ENCODE measurements at regions not wholly inside any gene's neighbourhood (a gene's known extent, or its start where the extent isn't known, plus 50 kb on each side); places are given as distances from the start of the nearest gene placed in this dataset.
"Not testable (repeated sequence)": the region's sequence is repeated elsewhere in the genome, so short reads cannot be mapped to it uniquely, and the experiment has no call there.

DNA sequence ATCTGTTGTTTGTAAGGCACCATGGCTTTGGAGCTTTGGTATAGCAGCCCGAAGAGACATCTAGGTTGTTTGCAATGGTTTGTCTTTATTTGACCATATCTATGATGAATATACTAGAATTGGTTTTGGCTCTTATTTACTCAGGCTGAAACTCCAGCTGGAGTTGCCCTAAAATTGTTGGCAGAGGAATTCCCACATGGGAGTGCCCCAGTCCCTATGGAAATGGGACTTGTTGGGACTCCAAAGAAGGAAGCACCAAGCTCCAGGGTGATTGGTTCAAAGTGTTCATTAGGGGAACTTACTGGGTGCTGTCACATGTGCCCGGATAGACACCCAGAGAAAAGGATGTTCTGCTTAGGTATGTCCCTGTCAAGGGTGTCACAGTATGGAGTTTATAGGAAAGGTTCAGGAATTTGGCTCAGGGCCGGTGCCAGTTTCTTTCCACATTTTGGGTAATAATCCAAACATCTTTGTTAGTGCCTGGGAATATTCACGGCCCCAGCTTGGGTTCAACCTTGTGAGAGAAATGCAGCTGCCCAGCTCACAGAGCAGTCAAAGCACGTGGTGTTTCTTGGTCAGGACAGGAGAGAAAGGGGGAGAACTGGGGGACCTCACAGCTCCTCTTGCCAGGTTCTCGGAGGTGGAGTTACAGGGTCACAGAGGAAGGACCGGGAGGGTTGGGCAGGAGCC lies 123.5 kb upstream of the ZSWIM2 start:
- no peak overlapping the region for H3K27ac Mint-ChIP-seq
- no peak overlapping the region for H3K4me3 Mint-ChIP-seq
- no peak for ATAC-seq
- no peak for DNase-seq (ENCODE audit: low spot score)
- H3K4me1 Mint-ChIP-seq (ENCODE audit: low read depth in 2 of 2): no peaks in the 10 kb centered on the region
- no peaks in the 10 kb centered on the region for H3K36me3 Mint-ChIP-seq
- H3K27me3 Mint-ChIP-seq: no peaks in the 10 kb centered on the region
- H3K9me3 Mint-ChIP-seq: peaks cover 4% of the 10 kb centered on the region

DNA sequence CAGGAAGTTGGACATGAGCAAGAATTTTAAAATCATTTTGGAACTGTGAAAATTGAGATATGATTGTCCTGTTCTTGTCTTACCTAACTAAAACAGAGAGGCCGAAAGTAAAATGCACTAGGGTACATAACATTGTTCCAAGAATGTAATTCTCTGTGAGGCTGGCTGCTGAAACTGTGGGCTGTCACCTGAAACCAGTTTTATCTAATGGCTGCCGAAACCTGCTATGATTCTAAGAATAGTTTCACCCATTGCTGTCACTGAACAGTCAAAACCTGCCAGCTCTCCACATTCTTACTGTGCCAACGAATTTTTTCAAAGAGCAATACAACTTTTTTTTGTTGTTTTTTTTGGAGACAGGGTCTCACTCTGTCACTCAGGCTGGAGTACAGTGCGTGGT lies 119.3 kb upstream of the ZSWIM2 start:
- no peak for DNase-seq (ENCODE audit: low spot score)
- H3K4me3 Mint-ChIP-seq: no peak overlapping the region
- H3K27ac Mint-ChIP-seq: no peak overlapping the region
- ATAC-seq: no peak
- no peaks in the 10 kb centered on the region for H3K36me3 Mint-ChIP-seq
- no peaks in the 10 kb centered on the region for H3K4me1 Mint-ChIP-seq (ENCODE audit: low read depth in 2 of 2)
- peaks cover 4% of the 10 kb centered on the region for H3K9me3 Mint-ChIP-seq
- no peaks in the 10 kb centered on the region for H3K27me3 Mint-ChIP-seq

DNA sequence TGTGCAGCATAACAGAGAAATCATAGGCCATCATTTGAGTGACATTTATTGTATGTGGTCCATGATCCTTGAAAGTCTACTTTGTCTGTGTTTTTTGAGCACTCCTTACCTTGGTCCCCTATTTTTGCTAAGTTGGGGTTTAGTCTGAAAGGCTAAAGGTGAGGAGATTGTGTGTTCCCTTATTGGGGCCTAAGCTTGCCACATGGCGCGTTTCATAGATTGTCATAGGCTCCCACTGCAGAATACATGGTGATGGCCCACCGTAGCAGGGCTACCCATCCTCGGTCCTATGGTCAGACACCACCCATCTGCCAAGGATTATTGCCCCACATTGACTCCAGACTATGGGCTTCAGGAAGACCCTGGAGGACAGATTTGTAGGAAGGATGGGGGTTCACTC lies 117.0 kb upstream of the ZSWIM2 start:
- H3K36me3 Mint-ChIP-seq: no peaks in the 10 kb centered on the region
- peaks cover 4% of the 10 kb centered on the region for H3K9me3 Mint-ChIP-seq
- no peaks in the 10 kb centered on the region for H3K27me3 Mint-ChIP-seq
- H3K27ac Mint-ChIP-seq: no peak overlapping the region
- DNase-seq (ENCODE audit: low spot score): no peak
- ATAC-seq: no peak
- H3K4me3 Mint-ChIP-seq: no peak overlapping the region
- no peaks in the 10 kb centered on the region for H3K4me1 Mint-ChIP-seq (ENCODE audit: low read depth in 2 of 2)

DNA sequence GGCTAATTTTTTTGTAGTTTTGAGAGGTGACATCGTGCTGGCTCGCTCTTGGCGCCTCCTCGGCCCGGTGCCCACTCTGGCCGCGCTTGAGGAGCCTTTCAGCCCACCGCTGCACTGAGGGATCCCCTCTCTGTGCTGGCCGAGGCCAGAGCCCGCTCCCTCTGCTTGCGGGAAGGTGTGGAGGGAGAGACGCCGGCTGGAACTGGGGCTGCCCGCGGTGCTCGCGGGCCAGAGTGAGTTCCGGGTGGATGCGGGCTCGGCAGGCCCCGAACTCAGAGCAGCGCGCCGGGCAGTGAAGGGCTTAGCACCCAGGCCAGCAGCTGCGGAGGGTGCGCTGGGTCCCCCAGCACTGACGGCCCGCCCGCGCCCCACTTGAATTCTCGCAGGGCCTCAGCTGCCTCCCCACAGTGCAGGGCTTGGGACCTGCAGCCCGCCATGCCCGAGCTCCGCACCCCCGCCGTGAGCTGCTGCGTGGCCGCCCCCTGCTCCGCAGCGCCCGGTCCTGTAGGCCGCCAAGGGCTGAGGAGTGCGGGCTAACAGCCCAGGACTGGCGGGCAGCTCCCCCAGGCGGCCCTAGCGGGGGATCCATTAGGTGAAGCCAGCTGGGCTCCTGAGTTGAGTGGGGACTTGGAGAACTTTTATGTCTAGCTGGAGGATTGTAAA lies 113.2 kb upstream of the ZSWIM2 start:
- Mint-ChIP-seq H3K36me3 (no peaks in the 10 kb centered on the region), H3K9me3 (no peaks in the 10 kb centered on the region), H3K27ac (no peak overlapping the region), H3K4me1 (ENCODE audit: low read depth in 2 of 2) (no peaks in the 10 kb centered on the region), H3K4me3 (no peak overlapping the region), H3K27me3 (no peaks in the 10 kb centered on the region)
- DNase-seq (ENCODE audit: low spot score) (no peak), ATAC-seq (no peak)

DNA sequence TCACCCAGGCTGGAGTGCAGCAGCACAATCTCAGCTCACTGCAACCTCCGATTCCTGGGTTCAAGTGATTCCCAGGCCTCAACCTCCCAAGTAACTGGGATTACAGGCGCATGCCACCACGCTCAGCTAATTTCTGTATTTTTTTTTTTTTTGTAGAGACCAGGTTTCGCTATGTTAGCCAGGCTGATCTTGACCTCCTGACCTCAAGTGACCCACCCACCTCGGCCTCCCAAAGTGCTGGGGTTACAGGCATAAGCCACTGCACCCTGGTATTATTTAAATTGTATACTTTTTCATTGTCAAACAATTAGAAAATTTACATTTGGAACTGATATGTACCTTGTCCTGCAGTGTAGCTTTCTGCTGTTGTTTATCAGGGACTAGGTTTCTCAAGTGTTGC lies 111.3 kb upstream of the ZSWIM2 start:
- not testable (repeated sequence) for H3K27ac Mint-ChIP-seq; H3K4me3 Mint-ChIP-seq; H3K36me3 Mint-ChIP-seq; H3K9me3 Mint-ChIP-seq; ATAC-seq; H3K27me3 Mint-ChIP-seq; H3K4me1 Mint-ChIP-seq (ENCODE audit: low read depth in 2 of 2); DNase-seq (ENCODE audit: low spot score)

DNA sequence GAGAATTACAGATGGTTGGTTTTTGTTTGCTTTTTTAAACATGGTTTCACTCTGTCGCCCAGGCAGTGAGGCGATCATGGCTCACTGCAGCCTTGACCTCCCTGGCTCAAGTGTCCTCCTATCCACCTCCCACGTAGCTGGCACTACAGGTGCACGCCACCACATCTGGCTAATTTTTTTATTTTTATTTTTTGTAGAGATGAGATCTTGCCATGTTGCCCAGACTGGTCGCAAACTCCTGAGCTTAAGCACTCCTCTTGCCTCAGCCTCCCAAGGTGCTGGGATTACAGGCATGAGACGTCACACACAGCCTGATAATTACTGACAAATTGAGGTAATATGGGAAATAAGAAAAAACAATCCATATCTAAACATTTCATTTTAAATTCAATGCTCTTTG lies 110.5 kb upstream of the ZSWIM2 start:
- ATAC-seq (no peak), DNase-seq (ENCODE audit: low spot score) (no peak)
- H3K9me3 Mint-ChIP-seq: no peaks in the 10 kb centered on the region
- H3K27ac Mint-ChIP-seq: no peak overlapping the region
- H3K4me1 Mint-ChIP-seq (ENCODE audit: low read depth in 2 of 2): no peaks in the 10 kb centered on the region
- H3K36me3 Mint-ChIP-seq: no peaks in the 10 kb centered on the region
- H3K27me3 Mint-ChIP-seq: no peaks in the 10 kb centered on the region
- no peak overlapping the region for H3K4me3 Mint-ChIP-seq

DNA sequence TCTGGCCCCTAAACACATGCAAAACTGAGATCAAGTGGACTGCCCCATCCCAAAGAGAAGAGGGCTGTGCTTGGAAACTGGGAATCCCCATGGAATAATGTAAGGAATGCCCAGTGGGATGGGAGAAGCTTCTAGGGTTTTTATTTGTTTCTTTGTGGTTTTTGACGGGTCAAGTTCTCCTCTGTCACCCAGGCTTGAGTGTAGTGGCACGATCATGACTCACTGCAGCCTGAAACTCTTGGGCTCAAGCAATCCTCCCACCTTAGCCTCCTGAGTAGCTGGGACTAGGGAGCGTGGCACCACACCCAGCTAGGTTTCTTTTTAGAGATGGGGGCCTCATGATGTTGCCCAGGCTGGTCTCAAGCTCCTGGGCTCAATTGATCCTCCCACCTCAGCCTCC lies 101.7 kb upstream of the ZSWIM2 start:
- peaks cover 9 to 14% of the 10 kb centered on the region in 2 donors for H3K4me1 Mint-ChIP-seq (ENCODE audit: low read depth in 2 of 2)
- H3K27ac Mint-ChIP-seq: no peak overlapping the region
- H3K36me3 Mint-ChIP-seq: no peaks in the 10 kb centered on the region
- DNase-seq (ENCODE audit: low spot score) (no peak), ATAC-seq (no peak)
- H3K4me3 Mint-ChIP-seq: no peak overlapping the region
- H3K27me3 Mint-ChIP-seq: no peaks in the 10 kb centered on the region
- H3K9me3 Mint-ChIP-seq: no peaks in the 10 kb centered on the region

DNA sequence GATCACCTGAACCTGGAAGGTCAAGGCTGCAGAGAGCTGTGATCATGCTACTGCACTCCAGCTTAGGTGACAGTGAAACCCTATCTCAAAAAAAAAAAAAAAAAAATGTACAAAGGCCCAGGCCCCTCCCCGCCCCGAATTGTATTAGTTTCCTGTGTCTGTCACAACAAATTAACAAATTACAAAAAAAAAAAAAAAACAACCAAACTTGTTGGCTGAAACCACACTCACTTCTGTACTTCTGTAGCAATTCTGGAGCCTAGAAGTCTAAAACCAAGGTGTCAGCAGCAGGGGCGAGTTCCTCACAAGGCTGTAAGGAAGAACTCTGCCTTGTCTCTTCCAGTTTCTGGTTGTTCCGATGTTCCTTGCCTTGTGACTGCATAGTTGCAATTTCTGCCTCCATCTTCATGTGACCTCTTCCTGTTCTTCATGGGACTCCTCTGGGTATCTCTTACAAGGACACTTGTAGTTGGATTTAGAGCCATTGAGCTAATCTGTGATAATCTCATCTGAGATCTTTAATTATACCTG lies 100.8 kb upstream of the ZSWIM2 start:
- no peaks in the 10 kb centered on the region for H3K9me3 Mint-ChIP-seq
- no peaks in the 10 kb centered on the region for H3K36me3 Mint-ChIP-seq
- H3K27ac Mint-ChIP-seq: no peak overlapping the region
- peaks cover 9 to 14% of the 10 kb centered on the region in 2 donors for H3K4me1 Mint-ChIP-seq (ENCODE audit: low read depth in 2 of 2)
- H3K27me3 Mint-ChIP-seq: no peaks in the 10 kb centered on the region
- no peak for ATAC-seq
- H3K4me3 Mint-ChIP-seq: no peak overlapping the region
- DNase-seq (ENCODE audit: low spot score): no peak

DNA sequence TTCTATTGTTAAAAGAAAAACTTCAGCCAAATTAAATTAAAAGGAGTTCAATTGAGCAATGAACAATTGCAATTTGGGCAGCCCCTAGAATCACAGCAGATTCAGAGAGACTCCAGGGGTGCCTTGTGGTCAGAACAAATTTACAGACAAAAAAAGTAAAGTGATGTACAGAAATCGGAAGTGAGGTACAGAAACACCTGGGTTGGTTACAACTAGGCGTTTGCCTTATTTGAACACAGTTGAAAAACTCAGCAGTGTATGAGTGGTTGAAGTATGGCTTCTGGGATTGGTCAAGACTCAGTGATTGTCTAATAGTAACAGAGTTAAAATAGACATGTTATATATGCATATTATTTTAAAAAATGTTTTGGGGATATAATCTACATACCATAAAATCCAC lies 98.5 kb upstream of the ZSWIM2 start:
- no peaks in the 10 kb centered on the region for H3K36me3 Mint-ChIP-seq
- H3K9me3 Mint-ChIP-seq: no peaks in the 10 kb centered on the region
- H3K4me1 Mint-ChIP-seq (ENCODE audit: low read depth in 2 of 2): peaks cover 9 to 14% of the 10 kb centered on the region in 2 donors
- no peak overlapping the region for H3K27ac Mint-ChIP-seq
- H3K27me3 Mint-ChIP-seq: no peaks in the 10 kb centered on the region
- no peak for DNase-seq (ENCODE audit: low spot score)
- H3K4me3 Mint-ChIP-seq: no peak overlapping the region
- ATAC-seq: no peak

DNA sequence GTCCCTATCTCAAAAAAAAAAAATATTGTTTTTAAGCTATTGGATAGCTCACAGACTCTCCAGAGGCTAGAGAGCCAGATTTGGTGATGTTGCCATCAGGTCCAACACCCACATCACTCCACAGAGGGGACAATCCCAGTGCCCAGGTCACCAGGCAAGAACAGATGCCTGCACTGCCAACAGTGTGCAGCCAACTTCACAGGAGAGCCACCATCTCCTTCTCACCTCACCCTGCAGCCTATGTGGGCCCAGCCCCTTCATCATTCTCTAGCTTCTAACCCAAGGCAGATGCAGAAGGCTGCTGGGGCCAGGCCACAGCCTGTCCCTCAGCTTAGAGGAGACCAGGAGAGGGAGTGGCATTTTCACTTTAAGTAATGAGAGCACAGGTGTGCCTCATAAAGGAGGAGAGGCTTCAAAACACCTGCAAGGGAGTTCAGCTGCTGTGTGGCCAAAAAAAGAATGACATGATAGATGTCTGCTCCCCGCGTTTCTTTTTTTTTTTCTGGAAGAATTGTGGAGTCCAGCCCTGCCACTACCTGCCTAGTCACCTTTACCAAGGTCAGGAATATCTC lies 98.0 kb upstream of the ZSWIM2 start:
- Mint-ChIP-seq H3K27ac (no peak overlapping the region), H3K4me3 (no peak overlapping the region), H3K27me3 (no peaks in the 10 kb centered on the region), H3K4me1 (ENCODE audit: low read depth in 2 of 2) (peaks cover 5 to 11% of the 10 kb centered on the region in 2 donors), H3K36me3 (no peaks in the 10 kb centered on the region), H3K9me3 (no peaks in the 10 kb centered on the region)
- no peak for DNase-seq (ENCODE audit: low spot score)
- no peak for ATAC-seq

DNA sequence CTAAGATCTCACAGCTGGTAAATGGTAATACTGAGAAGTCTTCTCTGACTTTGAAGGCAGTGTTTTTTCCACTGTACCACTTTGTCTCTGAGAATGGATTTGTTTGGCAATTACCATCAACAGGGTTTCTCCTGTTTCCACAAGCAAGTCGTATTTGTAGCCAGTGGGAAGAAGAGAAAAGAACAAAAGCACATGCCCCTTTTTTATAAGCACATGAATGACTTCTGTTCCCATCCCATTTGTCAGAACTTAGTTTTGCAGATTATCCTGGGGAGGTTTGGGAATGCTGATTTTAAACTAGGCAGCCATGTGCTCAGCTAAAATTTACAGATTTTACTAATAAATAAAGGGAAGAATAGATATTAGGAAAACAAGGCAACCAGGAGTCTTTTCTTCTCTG lies 92.9 kb upstream of the ZSWIM2 start:
- Mint-ChIP-seq H3K4me1 (ENCODE audit: low read depth in 2 of 2) (no peaks in the 10 kb centered on the region), H3K27ac (no peak overlapping the region)

DNA sequence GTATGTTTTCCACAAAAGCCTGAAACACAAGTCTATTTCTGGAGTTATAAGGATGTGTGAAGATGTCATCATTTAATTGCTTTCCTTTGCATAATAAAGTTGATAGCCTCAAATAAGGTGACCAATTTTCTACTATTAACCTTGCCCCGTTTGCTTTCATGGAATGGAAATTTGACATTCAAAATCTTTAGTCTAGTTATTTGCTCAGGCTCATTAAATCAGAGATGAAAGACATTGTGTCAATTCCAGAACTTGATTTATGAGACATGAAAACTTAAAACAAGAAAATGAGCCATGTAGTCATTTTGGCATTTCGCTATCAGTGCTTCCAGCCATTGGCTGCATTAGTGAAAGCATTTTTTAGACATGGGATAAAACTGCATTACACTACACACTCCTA lies 91.5 kb upstream of the ZSWIM2 start:
- Mint-ChIP-seq H3K4me3 (no peak overlapping the region), H3K27ac (no peak overlapping the region), H3K36me3 (no peaks in the 10 kb centered on the region), H3K27me3 (no peaks in the 10 kb centered on the region), H3K4me1 (ENCODE audit: low read depth in 2 of 2) (no peaks in the 10 kb centered on the region), H3K9me3 (no peaks in the 10 kb centered on the region)
- DNase-seq (ENCODE audit: low spot score): no peak
- no peak for ATAC-seq

More for the DNA sequence above, 92.9 kb upstream of the ZSWIM2 start:
- Mint-ChIP-seq H3K27me3 (no peaks in the 10 kb centered on the region), H3K4me3 (no peak overlapping the region), H3K9me3 (no peaks in the 10 kb centered on the region), H3K36me3 (no peaks in the 10 kb centered on the region)
- no peak for DNase-seq (ENCODE audit: low spot score)
- no peak for ATAC-seq

DNA sequence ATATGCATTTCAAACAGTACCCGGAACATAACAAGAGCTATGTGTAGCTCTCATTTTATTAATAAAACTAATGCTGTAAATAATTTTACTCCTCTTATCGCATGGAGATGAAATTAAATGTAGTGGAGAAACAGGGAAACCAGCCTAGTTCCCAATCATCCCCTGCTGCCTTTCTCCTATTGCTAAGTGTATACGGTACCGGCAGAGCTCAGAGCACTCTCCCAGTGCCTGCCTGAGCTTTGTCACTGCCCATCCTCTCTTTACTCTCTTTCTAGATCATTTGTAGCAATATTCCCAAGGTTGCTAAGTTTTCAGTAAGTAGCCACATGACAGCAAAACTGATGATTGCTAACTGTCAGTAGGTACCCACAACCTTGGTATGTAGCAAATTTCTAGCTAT lies 85.5 kb upstream of the ZSWIM2 start:
- no peaks in the 10 kb centered on the region for H3K4me1 Mint-ChIP-seq (ENCODE audit: low read depth in 2 of 2)
- ATAC-seq: no peak
- no peaks in the 10 kb centered on the region for H3K27me3 Mint-ChIP-seq
- H3K36me3 Mint-ChIP-seq: no peaks in the 10 kb centered on the region
- DNase-seq (ENCODE audit: low spot score): no peak
- no peak overlapping the region for H3K27ac Mint-ChIP-seq
- no peak overlapping the region for H3K4me3 Mint-ChIP-seq
- H3K9me3 Mint-ChIP-seq: peaks cover 7% of the 10 kb centered on the region

DNA sequence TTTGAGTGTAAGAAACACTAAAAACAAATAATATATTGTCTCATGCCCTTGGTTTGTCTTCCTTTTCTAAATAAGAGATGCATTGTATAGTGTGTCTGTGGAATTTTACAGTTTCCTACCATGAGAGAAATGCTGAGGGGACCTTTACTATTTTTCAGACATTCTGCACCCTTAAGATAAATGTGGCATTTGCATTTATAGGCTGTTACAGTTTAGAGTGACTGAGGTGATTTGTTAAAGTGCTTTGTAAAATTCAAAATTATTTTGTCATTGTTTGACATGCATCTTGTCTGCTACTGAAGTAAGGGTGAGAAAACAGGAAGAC lies 78.9 kb upstream of the ZSWIM2 start:
- Mint-ChIP-seq H3K36me3 (no peaks in the 10 kb centered on the region), H3K27ac (no peak overlapping the region), H3K27me3 (no peaks in the 10 kb centered on the region), H3K4me1 (ENCODE audit: low read depth in 2 of 2) (no peaks in the 10 kb centered on the region), H3K4me3 (no peak overlapping the region), H3K9me3 (peaks cover 14% of the 10 kb centered on the region)
- ATAC-seq (no peak), DNase-seq (ENCODE audit: low spot score) (no peak)

All from natural killer cell treated with Interleukin-12 subunit alpha and Interleukin-12 subunit beta and Interleukin-15 and Interleukin-18, amount 100 ng/mL, for 72 hours (primary cell).